MV-4-11 (cell line): ENCODE measurements at regions not wholly inside any gene's neighbourhood (a gene's known extent, or its start where the extent isn't known, plus 50 kb on each side); places are given as distances from the start of the nearest gene placed in this dataset.
"Not testable (repeated sequence)": the region's sequence is repeated elsewhere in the genome, so short reads cannot be mapped to it uniquely, and the experiment has no call there.

ENCODE experiments used
- DNase-seq: peaks from one replicate; lab custom pipeline; 2025; lab: John Stamatoyannopoulos, UW

- DNase-seq, result no peak
Measured at GRCh38 chr14:85878874-85879273, 348.9 kb downstream of the FLRT2 start.

DNA sequence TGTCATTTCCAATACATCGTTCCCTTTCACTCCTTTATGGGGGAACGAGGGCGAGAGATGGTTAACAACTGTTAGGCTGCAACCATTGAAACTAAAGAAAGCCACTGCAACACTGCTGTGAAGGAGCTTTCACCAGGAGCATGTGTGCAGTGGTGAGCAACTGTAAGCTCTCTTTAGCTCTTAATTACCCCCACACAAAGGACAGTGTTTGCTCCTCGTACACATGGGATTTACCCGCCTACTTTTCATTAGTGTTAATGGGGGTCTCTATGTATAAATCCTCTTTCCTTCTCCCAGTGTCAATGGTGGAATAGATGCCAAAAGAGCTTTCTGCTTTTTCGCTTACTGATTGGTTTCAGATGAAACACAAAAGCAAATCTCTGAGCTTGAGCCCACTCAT is 343.1 kb downstream of the FLRT2 start:
- DNase-seq, result no peak

DNA sequence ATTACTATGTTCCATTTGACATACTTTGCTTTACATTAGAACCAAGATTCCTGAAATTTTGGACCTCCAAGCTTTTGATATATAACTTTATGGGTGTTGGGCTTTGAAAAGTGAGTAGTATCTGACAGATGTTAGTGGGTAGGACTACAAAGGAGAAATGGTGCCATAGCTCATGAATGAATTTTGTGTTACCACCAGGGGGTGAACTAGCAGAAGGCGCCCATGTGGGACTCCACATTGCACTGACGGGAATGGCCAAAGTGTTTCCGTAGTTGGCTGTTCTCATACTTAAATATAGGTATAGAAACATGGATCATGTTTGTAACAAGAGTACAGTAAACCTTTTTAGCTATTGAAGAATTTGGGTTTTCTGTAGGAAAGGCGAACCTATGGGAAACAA is 337.5 kb downstream of the FLRT2 start:
- no peak for DNase-seq

DNA sequence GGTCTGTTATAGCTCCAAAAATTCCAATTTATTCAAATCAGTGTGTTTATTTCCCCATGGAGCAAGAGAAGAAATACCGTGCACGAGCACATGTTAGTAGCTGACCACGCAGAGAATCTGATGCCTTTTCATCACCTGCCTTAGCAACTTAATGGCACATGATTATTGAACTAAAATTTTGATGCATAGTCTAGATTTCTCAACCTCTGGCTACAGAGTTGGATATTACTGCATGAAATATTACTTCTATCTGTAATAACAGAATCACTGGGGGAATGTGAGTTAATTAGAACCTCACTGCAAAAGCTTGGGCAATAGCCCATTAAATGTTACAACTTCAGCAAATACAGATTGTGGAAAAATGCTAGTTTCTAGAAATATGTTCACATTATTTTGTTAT is 335.8 kb downstream of the FLRT2 start:
- no peak for DNase-seq

GRCh38 chr14:85858634-85859033 is 328.7 kb downstream of the FLRT2 start:
- no peak for DNase-seq

GRCh38 chr14:85856430-85856829 is 326.5 kb downstream of the FLRT2 start:
- no peak for DNase-seq

DNA sequence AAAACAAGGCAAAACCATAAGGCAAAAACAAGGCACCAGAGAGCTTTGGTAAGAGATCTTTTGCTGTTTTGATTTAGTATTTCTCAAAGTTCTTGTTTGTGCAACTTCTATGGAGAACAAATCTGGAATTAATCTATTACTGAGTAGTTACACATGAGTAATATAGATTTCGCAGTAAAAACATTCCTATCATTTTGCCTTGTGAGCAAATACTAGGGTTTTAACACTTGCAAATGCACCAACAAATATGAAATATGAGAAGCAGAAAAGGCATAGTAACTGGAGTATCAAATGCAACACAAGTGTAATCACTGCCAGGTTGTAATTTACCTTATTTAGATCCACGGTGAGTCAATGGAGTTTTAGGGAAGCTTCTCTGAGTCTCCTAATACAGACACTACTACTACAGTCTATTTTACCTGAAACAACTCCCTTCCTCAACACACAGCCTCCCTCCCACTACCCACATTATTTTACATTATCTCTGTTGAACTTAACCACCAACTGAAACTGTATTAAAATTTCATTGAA is 324.1 kb downstream of the FLRT2 start:
- DNase-seq, result no peak

GRCh38 chr14:85852906-85853305 is 323.0 kb downstream of the FLRT2 start:
- DNase-seq, result no peak

DNA sequence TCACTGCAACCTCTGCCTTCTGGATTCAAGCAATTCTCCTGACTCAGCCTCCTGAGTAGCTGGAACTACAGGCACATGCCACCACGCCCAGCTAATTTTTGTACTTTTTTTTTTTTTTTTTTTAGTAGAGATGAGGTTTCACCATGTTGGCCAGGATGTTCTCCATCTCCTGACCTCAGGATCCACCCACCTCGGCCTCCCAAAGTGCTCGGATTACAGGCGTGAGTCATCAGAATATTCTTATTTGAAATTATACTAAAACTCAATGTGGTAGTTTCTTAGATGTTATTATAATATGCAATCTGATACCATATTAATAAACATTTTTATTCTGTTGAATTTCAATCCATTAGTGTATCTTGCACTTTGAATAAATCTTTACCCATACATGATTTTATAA is 322.2 kb downstream of the FLRT2 start:
- DNase-seq, result not testable (repeated sequence)

GRCh38 chr14:85830549-85830948 is 300.6 kb downstream of the FLRT2 start:
- DNase-seq, result not testable (repeated sequence)

- DNase-seq, result not testable (repeated sequence)
Measured at GRCh38 chr14:85829601-85830000, 299.7 kb downstream of the FLRT2 start.

DNA sequence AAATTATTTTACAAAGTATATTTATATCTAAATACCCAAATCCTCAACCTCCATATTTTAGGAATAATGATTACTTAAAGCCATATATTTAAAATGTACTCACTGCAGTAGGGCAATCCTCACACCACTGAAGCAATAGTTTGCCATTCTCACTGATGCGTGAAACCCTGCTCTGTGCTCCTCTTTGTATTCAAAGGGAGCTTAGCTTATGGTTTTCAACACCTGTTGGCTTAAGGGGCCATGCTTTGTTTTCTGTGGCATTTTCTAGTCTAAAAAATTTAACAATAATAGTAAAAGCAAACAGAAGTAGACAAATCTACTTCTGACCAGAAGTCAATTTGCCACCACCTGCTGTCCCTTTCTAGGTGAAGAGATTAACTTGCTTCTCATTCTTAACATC is 294.6 kb downstream of the FLRT2 start:
- no peak for DNase-seq

DNA sequence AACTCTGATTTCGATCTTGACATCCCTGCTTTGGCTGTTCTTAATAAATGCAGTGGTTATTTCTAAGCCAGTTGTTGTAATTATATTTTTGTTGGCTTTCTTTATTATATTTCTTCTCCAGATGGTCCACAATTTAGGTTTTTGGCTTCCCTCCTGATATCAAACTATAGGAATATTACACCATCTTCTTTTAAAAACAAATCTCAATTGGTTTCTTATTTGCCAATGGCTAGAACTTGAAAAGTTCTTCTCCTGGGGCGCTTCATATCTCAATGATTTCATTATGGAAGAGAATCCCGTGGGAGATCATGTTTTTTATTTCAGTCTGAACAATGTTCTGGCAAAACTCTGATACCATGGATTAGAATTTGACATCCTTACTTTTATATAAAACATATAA is 292.3 kb downstream of the FLRT2 start:
- DNase-seq, result no peak

- DNase-seq, result no peak
Measured at GRCh38 chr14:85817430-85817829, 287.5 kb downstream of the FLRT2 start.

DNA sequence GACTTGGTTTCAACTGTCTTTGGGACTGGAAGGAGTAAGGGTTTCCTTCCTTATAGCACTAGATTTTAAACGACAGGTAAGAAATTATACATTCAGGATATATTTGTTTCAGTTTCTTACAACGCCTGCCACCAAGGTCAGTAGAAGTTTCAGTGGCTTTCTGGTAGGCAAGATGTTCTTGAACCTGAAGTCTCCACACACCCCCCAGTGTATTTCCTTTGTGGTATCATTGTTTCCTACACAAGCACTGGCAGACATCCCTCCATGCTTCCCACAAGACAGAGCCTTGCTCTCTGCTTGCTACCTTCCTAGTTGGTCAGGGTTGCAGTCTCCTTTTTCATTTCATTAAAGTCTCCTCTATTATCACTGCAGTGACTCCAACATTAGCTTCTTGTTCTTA is 283.1 kb downstream of the FLRT2 start:
- no peak for DNase-seq

- no peak for DNase-seq
Measured at GRCh38 chr14:85811340-85811739, 281.4 kb downstream of the FLRT2 start.

- DNase-seq, result no peak
Measured at GRCh38 chr14:85799668-85800067, 269.7 kb downstream of the FLRT2 start.

GRCh38 chr14:85798856-85799255 is 268.9 kb downstream of the FLRT2 start:
- DNase-seq, result no peak

GRCh38 chr14:85793533-85793932 is 263.6 kb downstream of the FLRT2 start:
- no peak for DNase-seq

DNA sequence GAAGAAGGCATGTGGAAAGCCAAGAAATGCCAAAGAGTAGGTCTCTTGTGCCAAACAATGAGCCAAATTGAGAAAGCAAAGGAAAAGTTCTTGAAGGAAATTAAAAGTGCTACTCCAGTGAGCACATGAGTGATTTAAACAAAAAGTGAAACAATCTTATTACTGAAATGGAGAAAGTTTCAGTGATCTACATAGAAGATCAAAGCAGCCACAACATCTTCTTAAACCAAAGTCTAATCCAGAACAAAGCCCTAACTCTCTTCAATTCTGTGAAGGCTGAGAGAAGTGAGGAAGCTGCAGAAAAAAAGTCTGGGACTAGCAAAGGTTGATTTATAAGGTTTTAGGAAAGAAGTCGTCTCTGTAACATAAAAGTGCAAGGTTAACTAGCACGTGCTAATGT is 259.6 kb downstream of the FLRT2 start:
- no peak for DNase-seq

- no peak for DNase-seq
Measured at GRCh38 chr14:85788470-85789233, 258.7 kb downstream of the FLRT2 start.

- no peak for DNase-seq
Measured at GRCh38 chr14:85766295-85766694, 236.4 kb downstream of the FLRT2 start.

GRCh38 chr14:85764822-85765221 is 234.9 kb downstream of the FLRT2 start:
- no peak for DNase-seq

- no peak for DNase-seq
Measured at GRCh38 chr14:85762526-85762925, 232.6 kb downstream of the FLRT2 start.
